NOMO-1 treated with DMSO at 0.1 percent for 48 hours (cell line): ENCODE measurements at regions not wholly inside any gene's neighbourhood (a gene's known extent, or its start where the extent isn't known, plus 50 kb on each side); places are given as distances from the start of the nearest gene placed in this dataset.

Source experiments
- DNase-seq: peaks from one replicate; lab custom pipeline; 2025; ENCODE audit not compliant: unreplicated experiment; lab: John Stamatoyannopoulos, UW

- no peak for DNase-seq
Measured at GRCh38 chr5:167895899-167896659, 395.4 kb upstream of the WWC1 start.

- no peak for DNase-seq
Measured at GRCh38 chr5:167896814-167897213, 394.6 kb upstream of the WWC1 start.

GRCh38 chr5:167897371-167897770 is 394.1 kb upstream of the WWC1 start:
- DNase-seq = no peak

- DNase-seq = no peak
Measured at GRCh38 chr5:167898361-167899042, 392.9 kb upstream of the WWC1 start.

- DNase-seq = no peak
Measured at GRCh38 chr5:167899490-167900070, 391.9 kb upstream of the WWC1 start.

GRCh38 chr5:167900340-167900935 is 391.0 kb upstream of the WWC1 start:
- DNase-seq = no peak

GRCh38 chr5:167902298-167902697 is 389.1 kb upstream of the WWC1 start:
- DNase-seq = no peak

GRCh38 chr5:167903243-167903642 is 388.2 kb upstream of the WWC1 start:
- no peak for DNase-seq

GRCh38 chr5:167903659-167904058 is 387.8 kb upstream of the WWC1 start:
- DNase-seq = no peak

GRCh38 chr5:167905919-167906853 is 385.3 kb upstream of the WWC1 start:
- no peak for DNase-seq

- no peak for DNase-seq
Measured at GRCh38 chr5:167908606-167909005, 382.8 kb upstream of the WWC1 start.

- no peak for DNase-seq
Measured at GRCh38 chr5:167912941-167913665, 378.3 kb upstream of the WWC1 start.

GRCh38 chr5:167915237-167915636 is 376.2 kb upstream of the WWC1 start:
- DNase-seq = no peak

- DNase-seq = no peak
Measured at GRCh38 chr5:167916261-167916691, 375.2 kb upstream of the WWC1 start.

- DNase-seq = no peak
Measured at GRCh38 chr5:167916706-167917105, 374.7 kb upstream of the WWC1 start.

- DNase-seq = no peak
Measured at GRCh38 chr5:167918184-167918812, 373.1 kb upstream of the WWC1 start.

- no peak for DNase-seq
Measured at GRCh38 chr5:167918813-167919483, 372.5 kb upstream of the WWC1 start.

GRCh38 chr5:167920589-167920988 is 370.9 kb upstream of the WWC1 start:
- peak; percentile 29 for DNase-seq

- no peak for DNase-seq
Measured at GRCh38 chr5:167921796-167922195, 369.6 kb upstream of the WWC1 start.
